ENCODE measurements at regions not wholly inside any gene's neighbourhood (a gene's known extent, or its start where the extent isn't known, plus 50 kb on each side); places are given as distances from the start of the nearest gene placed in this dataset.

GRCh38 chr3:159131376-159131775 is 329.5 kb downstream of the MFSD1 start:
- DNase-seq: no peak

GRCh38 chr3:159137949-159138348 is 336.1 kb downstream of the MFSD1 start:
- DNase-seq: no peak

GRCh38 chr3:159139326-159139725 is 337.5 kb downstream of the MFSD1 start:
- no peak for DNase-seq

GRCh38 chr3:159144472-159144871 is 342.6 kb downstream of the MFSD1 start:
- no peak for DNase-seq

GRCh38 chr3:159144891-159145290 is 343.0 kb downstream of the MFSD1 start:
- no peak for DNase-seq

- DNase-seq: no peak
These were observed 344.5 kb downstream of the MFSD1 start for GRCh38 chr3:159146392-159146791.

- DNase-seq: no peak
These were observed 345.1 kb downstream of the MFSD1 start for GRCh38 chr3:159146856-159147435.

- DNase-seq: no peak
These were observed 346.0 kb downstream of the MFSD1 start for GRCh38 chr3:159147813-159148212.

- DNase-seq: no peak
These were observed 346.6 kb downstream of the MFSD1 start for GRCh38 chr3:159148466-159148865.

- DNase-seq: no peak
These were observed 347.3 kb downstream of the MFSD1 start for GRCh38 chr3:159149131-159149530.

GRCh38 chr3:159149633-159150032 is 347.8 kb downstream of the MFSD1 start:
- no peak for DNase-seq

GRCh38 chr3:159150180-159150579 is 348.3 kb downstream of the MFSD1 start:
- DNase-seq: no peak

GRCh38 chr3:159151130-159151529 is 349.3 kb downstream of the MFSD1 start:
- DNase-seq: no peak

- no peak for DNase-seq
These were observed 355.4 kb downstream of the MFSD1 start for GRCh38 chr3:159157275-159157674.

GRCh38 chr3:159158213-159158612 is 356.4 kb downstream of the MFSD1 start:
- no peak for DNase-seq

GRCh38 chr3:159158801-159159200 is 356.9 kb downstream of the MFSD1 start:
- DNase-seq: no peak

- no peak for DNase-seq
These were observed 357.7 kb downstream of the MFSD1 start for GRCh38 chr3:159159546-159159945.

- DNase-seq: no peak
These were observed 361.8 kb downstream of the MFSD1 start for GRCh38 chr3:159163656-159164055.

- DNase-seq: no peak
These were observed 364.1 kb downstream of the MFSD1 start for GRCh38 chr3:159165961-159166360.

- no peak for DNase-seq
These were observed 365.2 kb downstream of the MFSD1 start for GRCh38 chr3:159166899-159167586.

GRCh38 chr3:159168788-159169187 is 366.9 kb downstream of the MFSD1 start:
- no peak for DNase-seq

GRCh38 chr3:159169828-159170227 is 368.0 kb downstream of the MFSD1 start:
- DNase-seq: no peak

- DNase-seq: no peak
These were observed 368.7 kb downstream of the MFSD1 start for GRCh38 chr3:159170436-159171003.

- no peak for DNase-seq
These were observed 369.5 kb downstream of the MFSD1 start for GRCh38 chr3:159171333-159171732.

- no peak for DNase-seq
These were observed 370.6 kb downstream of the MFSD1 start for GRCh38 chr3:159172473-159172872.

All from stimulated activated CD4-positive, alpha-beta T cell treated with anti-CD3 and anti-CD28 coated beads, Interleukin-12 subunit alpha, Interleukin-12 subunit beta, amount 100 ng/mL, for 4 hours (primary cell).